MM.1S (cell line): ENCODE measurements at regions not wholly inside any gene's neighbourhood (a gene's known extent, or its start where the extent isn't known, plus 50 kb on each side); places are given as distances from the start of the nearest gene placed in this dataset.

Experiments used
- DNase-seq: peaks from one replicate; pipeline ENCODE4 v3.0.0-alpha.2; 2015
- H2AFZ ChIP-seq: fragments of 300-600 bp; sonication (generic); 2 replicates; pipeline ENCODE4 v1.6.0; 2016; ENCODE audit warnings: antibody characterized with exemption, low read length
- H3F3A ChIP-seq: fragments of 300-600 bp; sonication (generic); 2 replicates; pipeline ENCODE4 v1.6.1; 2016; ENCODE audit warnings: mild to moderate bottlenecking, antibody characterized with exemption, low read length, moderate library complexity, mixed read lengths; ENCODE audit not compliant: insufficient read depth
- H3K27ac ChIP-seq: fragments of 300-600 bp; sonication (generic); 2 replicates; pipeline ENCODE4 v1.5.1; 2016; ENCODE audit warnings: mild to moderate bottlenecking, low read length
- H3K27me3 ChIP-seq: fragments of 300-600 bp; sonication (generic); replicated peaks from 2 replicates; pipeline ENCODE4 v1.6.0; 2016; ENCODE audit warnings: low read length; ENCODE audit not compliant: insufficient read depth
- H3K36me3 ChIP-seq: fragments of 300-600 bp; sonication (generic); replicated peaks from 2 replicates; pipeline ENCODE4 v1.6.1; 2016; ENCODE audit warnings: mild to moderate bottlenecking, low read length, mixed read lengths; ENCODE audit not compliant: insufficient read depth
- H3K4me1 ChIP-seq: fragments of 300-600 bp; sonication (generic); 2 replicates; pipeline ENCODE4 v1.6.1; 2016; ENCODE audit warnings: low read length, mixed read lengths
- H3K4me2 ChIP-seq: fragments of 300-600 bp; sonication (generic); 2 replicates; pipeline ENCODE4 v1.6.0; 2016; ENCODE audit warnings: low read depth, low read length
- H3K4me3 ChIP-seq: fragments of 300-600 bp; sonication (generic); 2 replicates; pipeline ENCODE4 v1.5.1; 2016; ENCODE audit warnings: low read length, mixed read lengths
- H3K79me2 ChIP-seq: fragments of 300-600 bp; sonication (generic); 2 replicates; pipeline ENCODE4 v1.6.1; 2016; ENCODE audit warnings: mixed run types, low read length, mixed read lengths
- H3K9ac ChIP-seq: fragments of 300-600 bp; sonication (generic); 2 replicates; pipeline ENCODE4 v1.6.1; 2016; ENCODE audit warnings: low read length, mixed read lengths
- H3K9me2 ChIP-seq: fragments of 300-600 bp; sonication (generic); replicated peaks from 2 replicates; pipeline ENCODE4 v1.6.1; 2016; ENCODE audit warnings: mild to moderate bottlenecking, low read length, mixed read lengths; ENCODE audit not compliant: insufficient read depth
- H3K9me3 ChIP-seq: fragments of 300-600 bp; sonication (generic); replicated peaks from 2 replicates; pipeline ENCODE4 v1.6.1; 2016; ENCODE audit warnings: mild to moderate bottlenecking, low read length, mixed read lengths; ENCODE audit not compliant: insufficient read depth
- H4K20me1 ChIP-seq: fragments of 300-600 bp; sonication (generic); 2 replicates; pipeline ENCODE4 v1.6.1; 2016; ENCODE audit warnings: mild to moderate bottlenecking, low read length, moderate library complexity, mixed read lengths; ENCODE audit not compliant: insufficient read depth
- EZH2 ChIP-seq: fragments of 300-600 bp; sonication (generic); optimal IDR thresholded peaks from 2 replicates; pipeline ENCODE3; 2017; ENCODE audit warnings: low read depth, mild to moderate bottlenecking, antibody characterized with exemption, low read length, mixed read lengths
- EZH2phosphoT487 ChIP-seq: fragments of 300-600 bp; sonication (generic); IDR thresholded peaks from 2 replicates; pipeline ENCODE4 v1.6.1; 2018; ENCODE audit warnings: antibody characterized with exemption, low read length
- TF ChIP-seq, protein P1 (sequence below): fragments of 300-600 bp; sonication (generic); IDR thresholded peaks from 2 replicates; pipeline ENCODE4 v1.5.1; 2016; ENCODE audit warnings: antibody characterized with exemption, low read length, mixed read lengths

DNA sequence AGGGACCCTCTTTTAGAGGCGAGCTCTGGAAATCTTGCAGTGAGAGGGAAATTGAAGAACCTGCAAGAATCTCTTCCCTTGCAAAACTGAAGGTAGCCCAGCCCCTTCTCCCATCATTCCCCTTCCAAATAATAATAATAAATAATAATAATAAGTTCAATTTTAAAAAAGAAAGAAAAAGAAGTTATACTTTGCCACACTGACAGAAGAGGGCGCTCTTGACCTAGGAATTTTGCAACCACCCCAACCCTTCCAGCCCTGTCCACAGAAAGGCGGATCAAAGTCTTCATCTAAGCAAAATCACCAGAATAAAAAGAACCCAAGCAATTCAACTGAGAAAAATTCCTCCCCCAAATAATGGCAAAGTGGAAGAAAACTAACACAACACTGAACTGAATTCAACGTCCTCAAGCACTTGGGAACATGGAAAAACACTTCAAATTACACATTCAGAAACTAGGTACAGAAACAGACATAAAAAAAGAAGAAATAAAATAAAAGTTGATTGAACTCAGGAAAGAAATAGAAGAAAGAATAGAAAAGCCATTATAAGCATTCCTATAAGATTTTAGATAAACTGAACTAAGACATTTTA lies 98.9 kb upstream of the GLS start:
- Histone ChIP-seq H3K4me3 (no peak overlapping the region), H4K20me1 (no peaks in the 10 kb centered on the region), H3K27ac (no peak overlapping the region), H3K9ac (no peak overlapping the region), H3K27me3 (no peaks in the 10 kb centered on the region), H3K9me3 (no peaks in the 10 kb centered on the region), H3F3A (no peaks in the 10 kb centered on the region), H3K9me2 (no peaks in the 10 kb centered on the region), H2AFZ (no peak overlapping the region), H3K79me2 (no peaks in the 10 kb centered on the region), H3K4me2 (no peak overlapping the region), H3K36me3 (no peaks in the 10 kb centered on the region), H3K4me1 (no peaks in the 10 kb centered on the region)
- peak; percentile 31 for DNase-seq
- TF ChIP-seq, protein P1, sequence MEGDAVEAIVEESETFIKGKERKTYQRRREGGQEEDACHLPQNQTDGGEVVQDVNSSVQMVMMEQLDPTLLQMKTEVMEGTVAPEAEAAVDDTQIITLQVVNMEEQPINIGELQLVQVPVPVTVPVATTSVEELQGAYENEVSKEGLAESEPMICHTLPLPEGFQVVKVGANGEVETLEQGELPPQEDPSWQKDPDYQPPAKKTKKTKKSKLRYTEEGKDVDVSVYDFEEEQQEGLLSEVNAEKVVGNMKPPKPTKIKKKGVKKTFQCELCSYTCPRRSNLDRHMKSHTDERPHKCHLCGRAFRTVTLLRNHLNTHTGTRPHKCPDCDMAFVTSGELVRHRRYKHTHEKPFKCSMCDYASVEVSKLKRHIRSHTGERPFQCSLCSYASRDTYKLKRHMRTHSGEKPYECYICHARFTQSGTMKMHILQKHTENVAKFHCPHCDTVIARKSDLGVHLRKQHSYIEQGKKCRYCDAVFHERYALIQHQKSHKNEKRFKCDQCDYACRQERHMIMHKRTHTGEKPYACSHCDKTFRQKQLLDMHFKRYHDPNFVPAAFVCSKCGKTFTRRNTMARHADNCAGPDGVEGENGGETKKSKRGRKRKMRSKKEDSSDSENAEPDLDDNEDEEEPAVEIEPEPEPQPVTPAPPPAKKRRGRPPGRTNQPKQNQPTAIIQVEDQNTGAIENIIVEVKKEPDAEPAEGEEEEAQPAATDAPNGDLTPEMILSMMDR: peak; percentile 36
- TF ChIP-seq EZH2phosphoT487: no peak

DNA sequence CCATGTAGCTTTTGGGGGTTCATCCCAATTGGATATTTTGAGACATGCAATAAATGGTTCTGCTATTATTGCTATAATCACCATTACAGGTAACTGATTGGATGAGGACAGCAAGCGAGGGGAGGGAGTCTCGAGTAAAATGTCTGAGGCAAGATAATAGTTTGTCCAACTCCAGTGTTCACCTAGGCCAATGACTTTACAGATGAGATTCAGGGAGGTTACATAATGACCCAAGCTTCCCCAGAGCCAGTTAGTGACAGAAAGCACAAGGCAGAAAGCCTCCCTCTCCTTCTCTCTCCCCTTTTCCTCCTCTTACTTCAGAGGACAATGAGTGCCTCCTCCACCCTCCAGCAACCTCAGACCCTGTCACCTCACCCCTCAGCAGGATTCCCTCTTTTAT lies 98.4 kb upstream of the GLS start:
- Histone ChIP-seq H4K20me1 (no peaks in the 10 kb centered on the region), H3K4me3 (no peak overlapping the region), H3K36me3 (no peaks in the 10 kb centered on the region), H3K27ac (no peak overlapping the region), H3K9me2 (no peaks in the 10 kb centered on the region), H3K4me2 (no peak overlapping the region), H3K79me2 (no peaks in the 10 kb centered on the region), H2AFZ (no peak overlapping the region), H3K27me3 (no peaks in the 10 kb centered on the region), H3K9ac (no peak overlapping the region), H3F3A (no peaks in the 10 kb centered on the region), H3K9me3 (no peaks in the 10 kb centered on the region), H3K4me1 (no peaks in the 10 kb centered on the region)
- TF ChIP-seq, protein P1: no peak
- TF ChIP-seq EZH2phosphoT487: no peak
- TF ChIP-seq EZH2: no peak
- no peak for DNase-seq

DNA sequence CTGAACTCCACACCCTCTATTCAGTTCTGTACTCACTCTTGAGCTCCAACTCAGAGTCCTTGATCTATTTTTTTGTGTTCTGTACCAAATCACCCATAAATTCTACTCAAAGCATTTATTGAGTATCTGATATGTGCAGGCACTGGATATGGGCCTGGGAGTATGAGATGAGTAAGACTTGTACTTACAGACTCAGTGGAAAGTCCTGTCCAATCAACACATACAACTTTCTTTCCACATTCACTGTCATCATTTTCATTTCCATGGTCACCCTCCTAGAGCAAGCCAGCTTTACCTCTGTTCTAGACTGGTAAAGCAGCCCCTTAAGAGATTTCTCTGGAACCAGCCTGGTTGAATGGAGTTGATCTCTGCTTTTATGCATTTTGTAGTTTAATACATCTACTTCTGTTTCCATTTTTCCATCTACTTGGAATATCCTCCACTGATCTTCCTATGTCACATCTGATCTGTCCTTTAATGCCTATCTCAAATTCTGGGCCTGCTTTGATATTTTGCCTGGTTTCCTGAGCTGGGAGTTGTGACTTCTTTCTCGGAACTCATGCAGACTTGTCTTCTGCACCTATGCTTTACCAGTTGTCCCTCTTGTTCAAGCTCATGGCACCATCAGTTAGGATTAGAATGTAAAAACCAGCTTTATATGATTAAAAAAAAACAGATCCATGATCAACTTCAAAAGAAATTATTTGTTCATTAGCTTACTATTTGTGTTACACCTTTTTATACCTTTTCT lies 96.9 kb upstream of the GLS start:
- Histone ChIP-seq H4K20me1 (no peaks in the 10 kb centered on the region), H3K9ac (no peak overlapping the region), H3K79me2 (no peaks in the 10 kb centered on the region), H3F3A (no peaks in the 10 kb centered on the region), H3K4me3 (no peak overlapping the region), H3K4me1 (no peaks in the 10 kb centered on the region), H3K27ac (no peak overlapping the region), H2AFZ (no peak overlapping the region), H3K27me3 (no peaks in the 10 kb centered on the region), H3K9me3 (no peaks in the 10 kb centered on the region), H3K9me2 (no peaks in the 10 kb centered on the region), H3K4me2 (no peak overlapping the region), H3K36me3 (no peaks in the 10 kb centered on the region)
- TF ChIP-seq EZH2phosphoT487: no peak
- TF ChIP-seq, protein P1: no peak
- DNase-seq: no peak
